GM21423 (cell line): ENCODE measurements at regions not wholly inside any gene's neighbourhood (a gene's known extent, or its start where the extent isn't known, plus 50 kb on each side); places are given as distances from the start of the nearest gene placed in this dataset.

Experiments
- ATAC-seq: cut with Tn5 transposase; IDR thresholded peaks from one replicate; pipeline ENCODE4 v1.9.1; 2021; ENCODE audit warnings: mild to moderate bottlenecking, moderate library complexity; ENCODE audit not compliant: unreplicated experiment

- ATAC-seq, result no peak
Measured at GRCh38 chr6:43838276-43839036, 68.4 kb downstream of the VEGFA start.

- no peak for ATAC-seq
Measured at GRCh38 chr6:43837507-43837906, 67.5 kb downstream of the VEGFA start.

GRCh38 chr6:43836507-43837240, 66.7 kb downstream of the VEGFA start:
- no peak for ATAC-seq
